ENCODE measurements at regions not wholly inside any gene's neighbourhood (a gene's known extent, or its start where the extent isn't known, plus 50 kb on each side); places are given as distances from the start of the nearest gene placed in this dataset.

GRCh38 chr10:57482259-57482658, 785.4 kb downstream of the IPMK start:
- no peak overlapping the region for H3K4me3 Mint-ChIP-seq
- H3K27me3 Mint-ChIP-seq: no peaks in the 10 kb centered on the region
- H3K9me3 Mint-ChIP-seq: no peaks in the 10 kb centered on the region
- no peaks in the 10 kb centered on the region for H3K4me1 Mint-ChIP-seq (ENCODE audit: unreplicated experiment)
- no peaks in the 10 kb centered on the region for H3K36me3 Mint-ChIP-seq
- DNase-seq (ENCODE audit: extremely low spot score, unreplicated experiment): no peak
- no peak overlapping the region for H3K27ac Mint-ChIP-seq
- TF ChIP-seq, protein P1, sequence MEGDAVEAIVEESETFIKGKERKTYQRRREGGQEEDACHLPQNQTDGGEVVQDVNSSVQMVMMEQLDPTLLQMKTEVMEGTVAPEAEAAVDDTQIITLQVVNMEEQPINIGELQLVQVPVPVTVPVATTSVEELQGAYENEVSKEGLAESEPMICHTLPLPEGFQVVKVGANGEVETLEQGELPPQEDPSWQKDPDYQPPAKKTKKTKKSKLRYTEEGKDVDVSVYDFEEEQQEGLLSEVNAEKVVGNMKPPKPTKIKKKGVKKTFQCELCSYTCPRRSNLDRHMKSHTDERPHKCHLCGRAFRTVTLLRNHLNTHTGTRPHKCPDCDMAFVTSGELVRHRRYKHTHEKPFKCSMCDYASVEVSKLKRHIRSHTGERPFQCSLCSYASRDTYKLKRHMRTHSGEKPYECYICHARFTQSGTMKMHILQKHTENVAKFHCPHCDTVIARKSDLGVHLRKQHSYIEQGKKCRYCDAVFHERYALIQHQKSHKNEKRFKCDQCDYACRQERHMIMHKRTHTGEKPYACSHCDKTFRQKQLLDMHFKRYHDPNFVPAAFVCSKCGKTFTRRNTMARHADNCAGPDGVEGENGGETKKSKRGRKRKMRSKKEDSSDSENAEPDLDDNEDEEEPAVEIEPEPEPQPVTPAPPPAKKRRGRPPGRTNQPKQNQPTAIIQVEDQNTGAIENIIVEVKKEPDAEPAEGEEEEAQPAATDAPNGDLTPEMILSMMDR (conservative IDR thresholded peaks at IDR 0.05): no peak

GRCh38 chr10:57472823-57473619, 794.7 kb downstream of the IPMK start:
- H3K4me3 Mint-ChIP-seq: no peak overlapping the region
- H3K36me3 Mint-ChIP-seq: no peaks in the 10 kb centered on the region
- H3K27me3 Mint-ChIP-seq: no peaks in the 10 kb centered on the region
- no peaks in the 10 kb centered on the region for H3K9me3 Mint-ChIP-seq
- DNase-seq (ENCODE audit: extremely low spot score, unreplicated experiment): no peak
- TF ChIP-seq, protein P1 (conservative IDR thresholded peaks at IDR 0.05): no peak
- H3K4me1 Mint-ChIP-seq (ENCODE audit: unreplicated experiment): no peaks in the 10 kb centered on the region
- no peak overlapping the region for H3K27ac Mint-ChIP-seq

DNA sequence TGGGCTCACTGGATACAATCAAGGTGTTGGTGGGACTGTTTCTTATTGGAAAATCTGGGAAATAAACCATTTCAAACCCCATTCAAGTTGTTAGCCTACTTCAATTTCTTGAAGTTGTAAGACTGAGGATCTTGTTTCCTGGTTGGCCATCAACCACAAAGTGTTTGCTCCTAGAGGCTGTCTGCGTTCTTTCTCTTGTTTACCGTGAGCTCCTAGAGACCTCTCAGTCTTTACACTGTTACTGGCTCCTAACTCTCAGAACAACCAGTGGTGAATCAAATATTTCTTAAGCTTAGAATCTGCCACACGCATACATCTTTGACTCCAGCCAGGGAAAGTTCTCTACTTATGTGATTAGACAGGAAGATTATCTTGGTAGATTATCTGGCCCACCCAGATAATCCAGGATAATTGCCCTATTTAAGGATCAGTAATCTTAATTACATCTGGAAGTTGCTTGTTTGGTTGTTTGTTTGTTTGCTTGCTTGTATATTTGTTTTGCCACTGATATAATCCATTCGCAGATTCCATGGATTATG, 798.7 kb downstream of the IPMK start:
- H3K27me3 Mint-ChIP-seq: no peaks in the 10 kb centered on the region
- no peak for DNase-seq (ENCODE audit: extremely low spot score, unreplicated experiment)
- H3K4me1 Mint-ChIP-seq (ENCODE audit: unreplicated experiment): no peaks in the 10 kb centered on the region
- H3K27ac Mint-ChIP-seq: no peak overlapping the region
- H3K4me3 Mint-ChIP-seq: no peak overlapping the region
- TF ChIP-seq, protein P1 (conservative IDR thresholded peaks at IDR 0.05): no peak
- no peaks in the 10 kb centered on the region for H3K9me3 Mint-ChIP-seq
- H3K36me3 Mint-ChIP-seq: no peaks in the 10 kb centered on the region

DNA sequence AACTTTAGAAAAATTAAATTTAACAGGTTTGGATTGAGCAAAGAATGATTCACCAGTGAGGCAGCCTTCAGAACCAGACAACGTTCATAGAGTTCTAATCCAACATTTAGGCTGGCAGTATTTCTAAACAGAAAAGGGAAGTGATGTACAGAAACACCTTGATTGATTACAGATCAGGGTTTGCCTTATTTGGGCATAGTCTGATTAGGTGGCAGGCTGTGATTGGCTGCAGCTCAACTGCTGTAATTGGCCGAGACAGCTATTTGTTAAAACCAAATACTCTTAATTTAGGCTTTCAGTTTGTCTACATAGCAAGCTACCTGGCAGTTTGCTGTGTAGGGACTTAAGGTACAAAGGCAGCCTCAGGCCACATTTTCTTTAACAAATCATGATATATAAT, 802.5 kb downstream of the IPMK start:
- H3K27me3 Mint-ChIP-seq: no peaks in the 10 kb centered on the region
- no peaks in the 10 kb centered on the region for H3K36me3 Mint-ChIP-seq
- H3K4me1 Mint-ChIP-seq (ENCODE audit: unreplicated experiment): no peaks in the 10 kb centered on the region
- no peak overlapping the region for H3K27ac Mint-ChIP-seq
- DNase-seq (ENCODE audit: extremely low spot score, unreplicated experiment): no peak
- no peak overlapping the region for H3K4me3 Mint-ChIP-seq
- no peaks in the 10 kb centered on the region for H3K9me3 Mint-ChIP-seq
- TF ChIP-seq, protein P1 (conservative IDR thresholded peaks at IDR 0.05): no peak

DNA sequence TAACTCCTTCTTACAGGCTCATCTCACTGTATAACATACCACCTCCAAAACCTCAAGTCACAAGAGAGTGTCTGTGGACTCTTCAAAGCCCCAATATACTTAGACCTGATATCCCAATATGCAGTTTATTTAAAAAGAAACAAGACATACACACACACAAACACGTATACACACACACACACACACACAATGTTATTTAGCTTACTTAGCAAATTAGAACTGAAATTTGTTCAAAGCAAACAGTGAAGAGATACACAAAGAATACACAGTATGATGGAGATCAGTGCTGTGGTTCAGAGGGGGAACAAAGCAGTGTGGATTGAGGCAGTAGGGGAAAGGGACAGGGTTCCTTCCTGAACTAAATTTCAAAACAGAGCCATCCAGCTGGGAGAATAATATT, 807.2 kb downstream of the IPMK start:
- Mint-ChIP-seq H3K4me1 (ENCODE audit: unreplicated experiment) (no peaks in the 10 kb centered on the region), H3K9me3 (no peaks in the 10 kb centered on the region), H3K4me3 (no peak overlapping the region), H3K27ac (no peak overlapping the region), H3K36me3 (no peaks in the 10 kb centered on the region), H3K27me3 (no peaks in the 10 kb centered on the region)
- TF ChIP-seq, protein P1 (conservative IDR thresholded peaks at IDR 0.05): no peak
- DNase-seq (ENCODE audit: extremely low spot score, unreplicated experiment): no peak
